CD4-positive, CD25-positive, alpha-beta regulatory T cell (primary cell): ENCODE measurements at regions not wholly inside any gene's neighbourhood (a gene's known extent, or its start where the extent isn't known, plus 50 kb on each side); places are given as distances from the start of the nearest gene placed in this dataset.

ENCODE experiments used
- ATAC-seq, 2 donors: fragments of 150-1000 bp; cut with Tn5 transposase; one replicate each; pipeline ENCODE4 v1.10.0; 2021; ENCODE audit warnings: low read depth in 2 of 2, moderate number of reproducible peaks in 2 of 2, moderate library complexity in 1 of 2
- DNase-seq, 3 donors: peaks; one replicate each; pipeline versions ENCODE4 v3.0.0 to v3.0.0-alpha.2; 2012 to 2022; ENCODE audit warnings: mixed read lengths in 1 of 3
- H3K27ac ChIP-seq: one replicate; pipeline ENCODE4 v1.7.0; 2013; ENCODE audit warnings: mild to moderate bottlenecking, low read length; ENCODE audit not compliant: insufficient read depth, poor library complexity, severe bottlenecking
- H3K27me3 ChIP-seq: one replicate; pipeline ENCODE4 v1.7.0; 2013; ENCODE audit warnings: low read length; ENCODE audit not compliant: control insufficient read depth, insufficient read depth
- H3K36me3 ChIP-seq: one replicate; pipeline ENCODE4 v1.7.0; 2013; ENCODE audit warnings: mild to moderate bottlenecking, low read length, moderate library complexity; ENCODE audit not compliant: control insufficient read depth, insufficient read depth
- H3K4me1 ChIP-seq: 2 replicates; pipeline ENCODE4 v1.7.0; 2013; ENCODE audit warnings: mild to moderate bottlenecking, low read length; ENCODE audit not compliant: insufficient read depth, control insufficient read depth, poor library complexity, severe bottlenecking
- H3K4me3 ChIP-seq: one replicate; pipeline ENCODE4 v1.7.0; 2013; ENCODE audit warnings: low read depth, mild to moderate bottlenecking, low read length, moderate library complexity
- H3K9me3 ChIP-seq, 2 experiments: 1 replicate in 1 of 2; 2 replicates in 1 of 2; pipeline ENCODE4 v1.7.0; 2013; ENCODE audit warnings: low read length in 2 of 2, mild to moderate bottlenecking in 1 of 2, moderate library complexity in 1 of 2; ENCODE audit not compliant: control insufficient read depth in 2 of 2
- H3K27ac Mint-ChIP-seq, 3 donors: one replicate each; pipeline ENCODE4 v1.8.0; 2020 to 2022; ENCODE audit warnings: mild to moderate bottlenecking in 3 of 3, mixed read lengths in 3 of 3, moderate library complexity in 2 of 3
- H3K27me3 Mint-ChIP-seq: one replicate; pipeline ENCODE4 v1.8.0; 2022; ENCODE audit warnings: mild to moderate bottlenecking, mixed read lengths
- H3K36me3 Mint-ChIP-seq: one replicate; pipeline ENCODE4 v1.8.0; 2020; ENCODE audit warnings: mixed read lengths
- H3K4me1 Mint-ChIP-seq, 4 donors: one replicate each; pipeline ENCODE4 v1.8.0; 2020 to 2022; ENCODE audit warnings: mixed read lengths in 4 of 4, mild to moderate bottlenecking in 1 of 4
- H3K4me3 Mint-ChIP-seq, 4 donors: one replicate each; pipeline ENCODE4 v1.8.0; 2020 to 2022; ENCODE audit warnings: mild to moderate bottlenecking in 4 of 4, mixed read lengths in 4 of 4, moderate library complexity in 3 of 4
- H3K9me3 Mint-ChIP-seq, 7 donors: one replicate each; pipeline ENCODE4 v1.8.0; 2020 to 2022; ENCODE audit warnings: mixed read lengths in 7 of 7, mild to moderate bottlenecking in 3 of 7, moderate library complexity in 2 of 7

DNA sequence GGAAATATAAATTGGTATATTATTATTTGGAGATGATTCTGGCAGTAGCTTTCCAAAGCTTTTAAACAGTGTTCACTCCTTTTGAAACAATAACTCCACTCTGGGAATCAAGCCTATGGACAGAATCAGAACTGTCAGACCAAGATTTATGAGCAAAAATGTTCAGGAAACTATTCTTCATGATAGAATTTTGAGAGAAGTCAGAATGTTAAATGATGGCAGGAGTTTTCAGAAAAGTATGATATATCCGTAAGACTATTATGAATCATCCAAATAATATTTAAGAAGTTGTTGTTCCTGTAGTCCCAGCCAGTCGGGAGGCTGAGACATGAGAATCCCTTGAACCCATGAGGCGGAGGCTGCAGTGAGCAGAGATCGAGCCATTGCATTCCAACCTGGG is 50.5 kb upstream of the ADGRG2 start:
- no peak overlapping the region for H3K27ac Mint-ChIP-seq
- Histone ChIP-seq H3K4me1 (no peaks in the 10 kb centered on the region), H3K27ac (no peak overlapping the region), H3K4me3 (no peak overlapping the region), H3K9me3 (no peaks in the 10 kb centered on the region), H3K27me3 (no peaks in the 10 kb centered on the region), H3K36me3 (no peaks in the 10 kb centered on the region)
- no peaks in the 10 kb centered on the region for H3K36me3 Mint-ChIP-seq
- no peaks in the 10 kb centered on the region for H3K27me3 Mint-ChIP-seq
- no peak for ATAC-seq
- no peak for DNase-seq
- H3K9me3 Mint-ChIP-seq: peaks cover 0 to 4% (median 0%) of the 10 kb centered on the region in 7 donors
- no peaks in the 10 kb centered on the region for H3K4me1 Mint-ChIP-seq
- no peak overlapping the region for H3K4me3 Mint-ChIP-seq

DNA sequence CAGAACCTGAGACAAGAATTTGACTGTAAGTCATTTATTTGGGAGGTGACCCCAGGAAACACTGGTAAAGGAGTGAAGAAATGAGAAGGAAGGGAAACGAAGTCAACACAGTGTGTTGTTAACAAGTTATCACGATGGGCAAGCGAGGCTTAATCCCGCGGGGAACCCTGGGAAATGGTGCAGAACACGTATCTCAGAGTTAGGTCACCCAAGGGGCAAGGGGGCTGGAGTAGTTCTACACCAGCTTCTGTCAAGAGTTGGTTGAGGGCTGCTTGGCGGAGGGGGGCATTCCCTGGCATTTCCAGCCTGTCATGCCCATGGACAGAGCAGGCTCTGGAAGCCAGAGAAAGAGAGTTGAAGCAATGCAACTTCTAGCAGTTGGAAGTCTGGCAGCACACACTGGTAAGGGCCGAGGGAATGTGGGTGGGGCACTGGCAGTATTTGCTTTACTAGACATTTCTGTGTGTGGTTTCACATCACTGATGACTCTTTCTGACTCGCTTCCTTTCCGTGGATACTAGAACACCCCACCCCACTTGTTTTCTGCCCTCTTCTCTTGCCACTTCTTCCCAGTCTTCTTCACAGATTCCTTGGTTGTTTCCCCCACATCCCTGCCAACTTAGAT is 52.2 kb upstream of the ADGRG2 start:
- DNase-seq: no peak
- H3K9me3 ChIP-seq: no peaks in the 10 kb centered on the region
- Mint-ChIP-seq H3K9me3 (no peaks in the 10 kb centered on the region), H3K4me1 (no peaks in the 10 kb centered on the region), H3K27ac (no peak overlapping the region), H3K4me3 (no peak overlapping the region), H3K36me3 (no peaks in the 10 kb centered on the region), H3K27me3 (no peaks in the 10 kb centered on the region)
- H3K36me3 ChIP-seq: no peaks in the 10 kb centered on the region
- no peak overlapping the region for H3K27ac ChIP-seq
- no peaks in the 10 kb centered on the region for H3K27me3 ChIP-seq
- no peak for ATAC-seq
- H3K4me3 ChIP-seq: no peak overlapping the region
- no peaks in the 10 kb centered on the region for H3K4me1 ChIP-seq

DNA sequence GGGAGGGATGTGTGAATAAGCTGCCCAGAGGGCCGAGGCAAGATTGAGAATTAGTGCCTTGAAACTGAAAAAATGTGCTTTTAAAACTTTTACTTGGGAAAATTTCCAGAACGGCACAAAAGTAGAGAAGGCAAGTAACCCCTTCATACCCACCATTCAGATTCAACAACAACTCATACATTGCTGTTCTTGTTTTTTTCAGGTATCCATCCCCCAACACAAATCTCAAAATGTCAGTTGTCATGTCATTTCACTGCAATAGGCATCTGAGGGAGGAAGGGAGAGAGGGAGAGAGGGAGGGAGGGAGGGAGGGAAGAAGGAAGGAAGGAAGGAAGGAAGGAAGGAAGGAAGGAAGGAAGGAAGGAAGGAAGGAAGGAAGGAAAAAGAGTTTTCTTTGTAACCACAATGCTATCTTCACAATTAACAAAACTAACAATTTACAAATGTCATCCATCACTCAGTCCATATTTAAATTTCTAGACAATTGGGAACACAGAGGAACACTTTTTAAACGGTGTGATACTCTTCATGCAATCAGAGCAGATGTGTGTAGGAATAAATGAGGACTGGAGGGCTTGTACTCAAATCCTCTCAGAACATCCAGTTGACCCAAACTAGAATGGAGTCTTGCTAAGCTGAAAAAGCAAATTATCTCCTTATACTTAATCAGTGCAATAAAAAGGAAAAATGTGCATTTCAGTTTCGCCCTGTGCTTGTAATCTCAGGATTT is 54.8 kb upstream of the ADGRG2 start:
- H3K4me3 ChIP-seq: no peak overlapping the region
- Mint-ChIP-seq H3K4me3 (no peak overlapping the region), H3K27me3 (no peaks in the 10 kb centered on the region), H3K36me3 (no peaks in the 10 kb centered on the region), H3K27ac (no peak overlapping the region), H3K9me3 (no peaks in the 10 kb centered on the region), H3K4me1 (no peaks in the 10 kb centered on the region)
- no peaks in the 10 kb centered on the region for H3K4me1 ChIP-seq
- no peak for DNase-seq
- H3K36me3 ChIP-seq: no peaks in the 10 kb centered on the region
- no peaks in the 10 kb centered on the region for H3K9me3 ChIP-seq
- no peak overlapping the region for H3K27ac ChIP-seq
- no peak for ATAC-seq
- H3K27me3 ChIP-seq: no peaks in the 10 kb centered on the region

DNA sequence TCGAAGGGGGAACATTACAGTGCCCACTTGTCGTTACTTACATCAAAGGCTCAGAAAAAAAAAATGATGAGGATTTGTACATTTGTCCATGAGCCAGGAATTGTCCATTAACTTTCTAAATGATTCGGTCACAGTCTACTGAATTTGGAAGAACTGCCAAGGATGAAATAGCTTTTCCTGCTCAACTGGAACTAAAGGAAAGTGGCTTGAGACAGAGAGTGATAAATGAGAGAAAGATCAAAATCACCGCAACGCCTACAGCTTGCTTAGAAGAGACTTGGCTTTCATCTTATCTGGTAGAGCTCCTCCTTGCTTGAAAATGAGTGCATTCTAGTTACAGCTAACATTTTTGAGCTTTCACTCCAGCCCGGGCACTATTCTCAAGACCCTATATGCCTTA is 55.5 kb upstream of the ADGRG2 start:
- Histone ChIP-seq H3K4me1 (no peaks in the 10 kb centered on the region), H3K27ac (no peak overlapping the region), H3K36me3 (no peaks in the 10 kb centered on the region), H3K9me3 (no peaks in the 10 kb centered on the region), H3K4me3 (no peak overlapping the region), H3K27me3 (no peaks in the 10 kb centered on the region)
- Mint-ChIP-seq H3K27ac (no peak overlapping the region), H3K4me3 (no peak overlapping the region), H3K4me1 (no peaks in the 10 kb centered on the region), H3K27me3 (peaks cover under 1% of the 10 kb centered on the region), H3K36me3 (no peaks in the 10 kb centered on the region), H3K9me3 (peaks cover 0 to 4% (median 0%) of the 10 kb centered on the region in 7 donors)
- ATAC-seq (no peak), DNase-seq (no peak)

DNA sequence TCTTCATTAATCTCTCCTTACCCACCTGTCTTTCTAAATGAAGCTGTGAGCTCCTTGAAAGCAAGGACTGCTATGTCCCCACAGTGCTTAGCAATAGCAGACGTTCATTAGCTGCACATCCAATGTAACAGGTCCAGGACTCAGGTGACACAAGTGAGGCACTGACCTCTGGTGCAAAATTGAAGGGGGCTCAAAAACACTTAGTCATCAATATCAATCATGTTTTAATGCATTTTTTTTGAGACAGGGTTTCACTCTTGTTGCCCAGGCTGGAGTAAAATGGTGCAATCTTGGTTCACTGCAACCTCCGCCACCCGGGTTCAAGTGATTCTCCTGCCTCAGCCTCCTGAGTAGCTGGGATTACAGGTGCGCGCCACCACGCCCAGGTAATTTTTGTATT is 56.1 kb upstream of the ADGRG2 start:
- Histone ChIP-seq H3K36me3 (no peaks in the 10 kb centered on the region), H3K4me3 (no peak overlapping the region), H3K4me1 (no peaks in the 10 kb centered on the region), H3K27me3 (no peaks in the 10 kb centered on the region), H3K27ac (no peak overlapping the region), H3K9me3 (no peaks in the 10 kb centered on the region)
- H3K4me1 Mint-ChIP-seq: no peaks in the 10 kb centered on the region
- peaks cover 4% of the 10 kb centered on the region for H3K27me3 Mint-ChIP-seq
- no peak for DNase-seq
- ATAC-seq: no peak
- H3K36me3 Mint-ChIP-seq: no peaks in the 10 kb centered on the region
- H3K9me3 Mint-ChIP-seq: peaks cover 0 to 5% (median 0%) of the 10 kb centered on the region in 7 donors
- H3K4me3 Mint-ChIP-seq: no peak overlapping the region
- H3K27ac Mint-ChIP-seq: no peak overlapping the region

DNA sequence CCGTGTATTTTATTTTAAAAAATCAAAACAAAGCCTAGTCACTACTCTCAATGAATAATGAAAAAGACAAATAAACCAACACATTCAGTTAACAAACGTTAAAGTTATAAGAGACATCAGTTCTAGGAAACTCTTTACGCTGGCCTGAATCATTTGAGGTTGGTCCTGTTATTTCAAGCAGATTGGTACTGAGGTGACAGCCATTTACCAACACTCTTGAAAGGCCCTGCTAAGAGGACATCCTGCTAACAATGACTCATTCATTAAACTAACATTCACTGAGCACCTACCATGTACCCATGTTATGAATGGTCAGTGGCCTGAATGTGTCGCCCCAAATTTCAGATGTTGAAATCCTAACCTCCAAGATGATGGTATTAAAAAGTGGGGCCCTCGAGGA is 57.1 kb upstream of the ADGRG2 start:
- Mint-ChIP-seq H3K27ac (no peak overlapping the region), H3K27me3 (peaks cover 4% of the 10 kb centered on the region), H3K4me1 (no peaks in the 10 kb centered on the region), H3K4me3 (no peak overlapping the region), H3K9me3 (peaks cover 0 to 5% (median 0%) of the 10 kb centered on the region in 7 donors), H3K36me3 (no peaks in the 10 kb centered on the region)
- Histone ChIP-seq H3K4me1 (no peaks in the 10 kb centered on the region), H3K27me3 (no peaks in the 10 kb centered on the region), H3K4me3 (no peak overlapping the region), H3K36me3 (no peaks in the 10 kb centered on the region), H3K9me3 (no peaks in the 10 kb centered on the region), H3K27ac (no peak overlapping the region)
- DNase-seq: no peak
- ATAC-seq: no peak

DNA sequence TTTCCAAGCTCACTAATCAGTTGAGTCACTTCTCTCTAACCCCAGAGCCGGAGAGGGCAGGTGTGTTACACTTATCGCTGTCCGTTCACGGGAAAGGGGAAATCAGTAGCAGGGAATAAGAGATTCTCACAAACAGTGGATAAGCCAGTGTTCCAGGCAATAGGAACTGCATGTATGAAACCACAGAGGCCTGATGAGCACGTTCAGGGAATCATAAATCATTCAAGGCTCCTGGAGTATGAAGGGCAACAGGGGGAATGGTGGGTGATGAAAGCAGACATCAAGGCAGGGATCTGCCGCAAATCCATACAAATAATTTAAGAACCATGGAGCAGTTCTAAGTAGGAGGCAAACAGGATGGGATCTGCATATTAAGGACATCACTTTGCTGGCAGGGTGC is 59.1 kb upstream of the ADGRG2 start:
- no peak overlapping the region for H3K27ac ChIP-seq
- ATAC-seq (no peak), DNase-seq (no peak)
- no peak overlapping the region for H3K4me3 ChIP-seq
- Mint-ChIP-seq H3K4me3 (no peak overlapping the region), H3K36me3 (no peaks in the 10 kb centered on the region), H3K4me1 (no peaks in the 10 kb centered on the region), H3K9me3 (peaks cover 0 to 5% (median 0%) of the 10 kb centered on the region in 7 donors), H3K27me3 (peaks cover 4% of the 10 kb centered on the region), H3K27ac (no peak overlapping the region)
- no peaks in the 10 kb centered on the region for H3K9me3 ChIP-seq
- no peaks in the 10 kb centered on the region for H3K27me3 ChIP-seq
- no peaks in the 10 kb centered on the region for H3K4me1 ChIP-seq
- H3K36me3 ChIP-seq: no peaks in the 10 kb centered on the region

DNA sequence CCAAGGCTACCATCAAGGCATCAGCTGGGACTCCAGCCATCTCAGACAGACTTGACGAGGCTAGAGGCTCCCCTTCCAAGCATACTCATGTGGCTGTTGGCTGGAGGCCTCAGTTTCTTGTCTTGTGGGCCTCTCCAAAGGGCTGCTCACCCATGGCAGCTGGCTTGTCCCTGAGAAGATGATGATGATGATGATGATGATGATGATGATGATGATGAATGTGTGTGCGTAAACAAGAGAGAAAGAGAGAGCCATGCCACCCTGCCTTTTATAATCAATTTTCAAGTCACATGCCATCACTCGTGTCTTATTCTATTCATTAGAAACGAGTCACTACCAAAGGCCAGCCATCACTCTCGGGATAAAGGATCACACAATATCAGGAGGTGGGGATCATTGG is 60.5 kb upstream of the ADGRG2 start:
- Histone ChIP-seq H3K4me1 (no peaks in the 10 kb centered on the region), H3K4me3 (no peak overlapping the region), H3K27ac (no peak overlapping the region), H3K9me3 (no peaks in the 10 kb centered on the region), H3K36me3 (no peaks in the 10 kb centered on the region), H3K27me3 (no peaks in the 10 kb centered on the region)
- ATAC-seq (no peak), DNase-seq (no peak)
- Mint-ChIP-seq H3K4me1 (no peaks in the 10 kb centered on the region), H3K9me3 (peaks cover 0 to 5% (median 0%) of the 10 kb centered on the region in 7 donors), H3K4me3 (no peak overlapping the region), H3K27me3 (peaks cover 4% of the 10 kb centered on the region), H3K27ac (no peak overlapping the region), H3K36me3 (no peaks in the 10 kb centered on the region)
